Femur (tissue), 1 donor: ENCODE measurements at regions not wholly inside any gene's neighbourhood (a gene's known extent, or its start where the extent isn't known, plus 50 kb on each side); places are given as distances from the start of the nearest gene placed in this dataset.
"Not testable (repeated sequence)": the region's sequence is repeated elsewhere in the genome, so short reads cannot be mapped to it uniquely, and the experiment has no call there.

ENCODE experiments used
- DNase-seq: peaks from one replicate; pipeline ENCODE4 v3.0.0-alpha.2; 2017

DNA sequence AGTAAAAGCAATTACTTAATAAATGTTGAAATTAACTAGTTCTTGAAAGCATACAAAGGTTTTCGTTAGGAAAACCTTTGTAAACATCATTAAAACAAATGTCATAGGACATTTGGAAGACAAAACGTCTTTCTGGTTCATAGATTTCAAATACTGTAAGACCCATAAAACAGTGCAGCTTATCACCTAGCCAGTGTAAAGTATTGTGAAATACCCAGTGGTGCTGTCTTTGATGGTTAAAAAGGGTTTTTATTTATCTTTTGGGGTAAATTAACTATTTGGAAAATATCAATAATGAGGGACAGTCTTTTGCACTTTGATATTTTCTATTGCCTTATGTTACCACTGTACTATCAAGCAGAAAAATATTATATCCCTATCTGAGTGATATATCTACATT lies 120.0 kb upstream of the FAM98A start:
- no peak for DNase-seq

DNA sequence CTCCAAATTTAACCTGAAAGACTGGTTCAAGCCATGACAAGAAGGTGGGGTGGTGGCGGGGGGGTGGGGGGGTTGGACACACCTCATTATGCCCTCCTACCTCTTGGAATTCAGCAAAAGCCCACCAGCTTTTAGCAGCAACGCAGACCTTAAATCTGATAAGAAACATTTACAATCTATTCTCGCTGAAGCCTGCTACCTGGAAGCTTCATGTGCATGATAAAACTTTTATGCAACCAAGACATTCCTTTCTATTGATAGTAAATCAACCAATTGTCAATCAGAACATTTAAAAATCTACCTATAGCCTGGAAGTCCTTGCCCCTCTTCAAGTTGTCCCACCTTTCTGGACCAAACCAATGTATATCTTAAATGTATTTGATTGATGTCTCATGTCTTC lies 113.6 kb upstream of the FAM98A start:
- DNase-seq = no peak

DNA sequence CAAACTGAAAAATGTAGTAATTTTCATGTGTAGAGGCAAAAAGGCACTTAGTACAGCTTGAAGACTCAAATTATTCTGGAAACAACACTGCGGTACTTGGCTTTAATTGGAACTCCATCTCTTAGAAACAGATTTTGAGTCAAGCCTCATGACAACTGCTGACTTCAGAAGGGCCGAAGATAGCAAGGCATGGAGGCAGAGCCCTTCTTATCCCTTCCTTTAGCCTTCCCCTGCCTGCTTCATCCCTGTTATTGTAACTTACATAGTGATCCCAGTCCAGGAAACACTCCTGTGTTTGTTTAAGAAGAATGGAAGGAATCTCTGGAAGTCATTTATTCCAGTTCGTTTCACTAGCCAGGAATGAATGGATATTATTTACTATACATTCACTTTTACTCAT lies 110.9 kb upstream of the FAM98A start:
- no peak for DNase-seq

DNA sequence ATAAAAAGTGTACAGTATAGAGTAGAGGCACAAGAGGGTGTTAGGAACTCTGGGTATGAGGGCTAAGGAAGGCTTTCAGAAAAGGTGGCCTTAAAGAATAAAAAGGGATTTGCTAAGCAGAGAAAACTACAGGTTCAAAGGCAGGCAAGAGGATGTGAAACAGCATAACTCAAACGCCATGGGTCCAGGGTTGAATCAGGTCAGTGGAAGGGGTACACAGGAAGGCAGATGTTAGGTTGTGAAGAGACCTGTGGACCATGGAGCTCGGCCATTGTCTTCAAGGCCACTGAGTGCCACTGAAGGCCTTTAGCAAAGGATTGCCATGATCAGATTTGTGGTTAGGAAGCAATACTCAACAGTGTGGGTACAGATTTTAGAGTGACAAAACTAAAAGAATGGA lies 108.2 kb upstream of the FAM98A start:
- no peak for DNase-seq

DNA sequence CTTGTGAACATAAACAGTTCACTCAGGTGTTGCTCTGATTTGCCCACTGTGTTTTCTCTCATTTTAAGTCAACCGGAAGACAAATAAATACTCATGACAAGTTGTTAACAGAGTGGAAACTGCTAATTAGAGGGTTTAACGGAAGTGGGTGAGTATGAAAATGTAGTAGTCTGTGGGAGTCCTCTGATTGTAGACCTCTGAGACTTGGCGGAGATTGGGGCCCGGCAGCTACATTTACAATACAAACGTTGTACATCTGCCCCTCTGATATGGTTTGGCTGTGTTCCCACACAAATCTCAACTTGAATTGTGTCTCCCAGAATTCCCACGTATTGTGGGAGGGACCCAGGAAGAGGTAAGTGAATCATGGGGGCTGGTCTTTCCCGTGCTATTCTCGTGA lies 107.3 kb upstream of the FAM98A start:
- DNase-seq = no peak

DNA sequence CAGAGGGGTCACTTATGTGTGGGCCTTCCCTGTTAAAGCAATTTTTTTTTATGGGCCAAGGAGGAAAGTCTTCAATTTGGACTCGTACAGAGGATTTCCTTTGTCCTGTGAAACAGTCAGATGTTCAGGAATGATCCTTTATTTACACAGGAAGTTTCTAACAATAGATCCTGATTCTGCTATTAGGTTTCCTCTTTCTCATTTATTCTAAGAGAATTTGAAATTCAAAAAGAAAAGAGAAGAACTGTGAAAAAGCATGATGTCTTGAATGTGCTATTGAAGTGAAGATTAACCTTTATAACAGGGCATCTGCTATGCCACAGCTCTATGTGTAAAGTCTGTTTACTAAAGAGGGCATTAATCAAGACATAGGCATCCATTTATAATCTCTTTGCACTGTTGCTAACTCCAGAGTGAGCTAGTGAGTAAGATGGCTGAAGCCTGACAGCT lies 105.3 kb upstream of the FAM98A start:
- no peak for DNase-seq

DNA sequence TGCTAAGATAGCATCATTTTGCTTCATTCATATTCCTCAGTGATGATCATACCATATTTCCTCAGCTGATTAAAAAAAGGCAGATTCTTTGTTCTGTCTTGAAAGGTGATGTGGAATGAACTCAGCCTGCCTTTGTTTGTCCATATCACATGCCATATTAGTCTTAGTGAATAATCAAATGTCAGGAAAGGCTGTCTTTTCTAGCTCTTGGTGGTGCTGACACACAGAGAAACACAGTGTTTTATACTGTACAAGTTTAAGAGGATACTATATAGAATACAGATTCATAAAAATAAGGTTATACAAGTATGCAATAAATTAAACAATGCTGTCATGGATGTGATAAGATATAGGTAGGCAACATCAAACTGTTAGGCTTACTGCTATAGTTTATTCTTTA lies 97.1 kb upstream of the FAM98A start:
- DNase-seq = no peak

DNA sequence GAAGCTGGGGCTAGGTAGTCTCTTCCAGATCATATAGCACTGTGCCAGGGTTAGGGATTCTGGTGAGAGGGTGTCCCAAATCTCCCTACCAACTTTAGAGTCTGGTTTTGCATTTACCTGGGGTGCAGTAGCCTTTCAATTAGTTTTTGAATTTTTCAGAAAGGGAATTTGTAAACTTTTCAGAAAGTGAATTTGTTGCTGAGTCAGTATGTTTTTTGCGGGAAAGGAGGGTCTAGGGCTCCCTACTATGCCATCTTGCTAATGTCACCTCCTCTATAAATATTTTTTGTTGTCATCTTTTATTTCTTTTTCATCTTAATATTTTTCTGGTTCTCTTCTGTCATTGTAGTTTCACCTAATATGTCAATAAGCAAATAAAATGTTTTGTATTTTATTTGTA lies 95.8 kb upstream of the FAM98A start:
- DNase-seq = no peak

DNA sequence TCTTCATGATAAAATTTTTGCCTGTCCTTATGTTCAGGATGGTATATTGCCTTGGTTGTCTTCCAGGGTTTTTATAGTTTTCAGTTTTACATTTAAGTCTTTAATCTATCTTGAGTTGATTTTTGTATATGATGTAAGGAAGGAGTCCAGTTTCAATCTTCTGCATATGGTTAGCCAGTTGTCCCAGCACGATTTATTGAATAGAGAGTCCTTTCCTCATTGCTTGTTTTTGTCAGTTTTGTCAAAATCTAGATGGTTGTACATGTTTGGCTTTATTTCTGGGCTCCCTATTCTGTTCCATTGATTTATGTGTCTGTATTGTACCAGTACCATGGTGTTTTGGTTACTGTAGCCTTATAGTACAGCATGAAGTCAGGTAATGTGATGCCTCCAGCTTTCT lies 91.6 kb upstream of the FAM98A start:
- DNase-seq = not testable (repeated sequence)

DNA sequence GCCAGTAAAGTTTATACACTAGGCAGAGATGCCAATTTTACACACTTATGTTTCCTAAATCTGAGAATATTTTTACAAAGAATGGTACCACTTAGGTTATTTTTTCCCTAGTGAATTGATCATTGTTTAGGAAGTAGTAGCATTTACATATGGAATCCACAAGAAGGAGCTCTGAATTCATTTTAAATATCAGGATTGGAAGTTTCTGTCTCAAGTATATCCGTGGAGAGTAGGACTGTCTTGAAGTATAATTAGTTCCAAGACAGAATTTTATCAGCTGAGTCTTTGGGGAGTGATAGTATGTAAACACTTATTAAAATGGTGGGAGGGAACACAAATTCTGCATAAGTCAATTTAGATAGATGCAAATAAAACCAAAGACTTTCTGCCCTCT lies 82.3 kb upstream of the FAM98A start:
- no peak for DNase-seq

DNA sequence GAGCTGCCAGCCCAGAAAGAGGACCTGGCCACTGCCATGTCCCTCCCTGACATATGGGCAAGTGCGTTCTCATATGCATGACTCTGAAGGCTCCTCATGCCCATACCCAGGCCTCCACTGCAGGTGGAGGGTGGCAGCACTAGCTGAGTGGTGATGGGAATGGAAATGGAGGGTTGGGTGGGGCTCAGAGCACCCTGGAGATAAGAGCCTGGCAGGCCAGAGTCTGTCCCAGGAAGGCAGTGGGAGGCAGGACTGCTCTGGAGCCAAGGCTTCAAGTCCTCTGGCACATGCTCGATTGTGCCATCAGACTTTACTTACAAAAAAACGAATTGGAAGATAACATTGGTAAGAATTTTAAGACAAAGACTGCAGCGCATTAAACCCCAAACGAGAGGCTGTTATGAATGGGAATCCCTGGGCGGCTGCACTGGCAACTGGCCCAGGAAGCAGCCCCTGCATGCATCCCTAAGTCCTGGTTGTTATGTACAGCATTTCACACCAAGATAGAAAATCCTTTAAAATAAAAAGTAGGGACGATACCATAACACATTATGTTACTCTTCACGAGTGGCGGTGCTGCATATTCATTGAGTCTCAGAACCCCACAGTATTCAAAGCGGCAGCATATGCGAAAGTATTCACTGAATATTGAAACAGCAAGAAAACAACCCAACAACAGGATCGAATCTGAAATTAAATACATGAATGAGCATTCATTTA lies 81.7 kb upstream of the FAM98A start:
- no peak for DNase-seq

DNA sequence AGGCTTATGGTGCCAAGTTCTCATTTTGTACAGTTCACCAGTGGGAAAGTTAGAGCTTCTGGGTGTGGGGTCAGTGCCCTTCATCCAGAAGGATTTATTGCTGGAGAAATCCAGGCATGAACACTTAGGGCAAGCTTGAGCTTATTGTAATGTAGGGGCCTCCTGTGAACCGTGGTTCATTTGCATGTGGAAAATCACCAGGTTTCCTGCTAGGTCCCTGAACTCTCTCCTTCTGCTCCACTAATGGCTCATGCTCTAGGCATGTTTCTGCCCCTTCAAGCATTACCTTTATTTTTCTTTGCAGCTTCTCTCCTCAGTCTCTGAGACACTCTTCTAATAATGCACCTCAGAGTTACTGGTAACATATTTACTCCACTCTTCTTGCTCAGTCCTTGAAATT lies 79.3 kb upstream of the FAM98A start:
- DNase-seq = no peak

DNA sequence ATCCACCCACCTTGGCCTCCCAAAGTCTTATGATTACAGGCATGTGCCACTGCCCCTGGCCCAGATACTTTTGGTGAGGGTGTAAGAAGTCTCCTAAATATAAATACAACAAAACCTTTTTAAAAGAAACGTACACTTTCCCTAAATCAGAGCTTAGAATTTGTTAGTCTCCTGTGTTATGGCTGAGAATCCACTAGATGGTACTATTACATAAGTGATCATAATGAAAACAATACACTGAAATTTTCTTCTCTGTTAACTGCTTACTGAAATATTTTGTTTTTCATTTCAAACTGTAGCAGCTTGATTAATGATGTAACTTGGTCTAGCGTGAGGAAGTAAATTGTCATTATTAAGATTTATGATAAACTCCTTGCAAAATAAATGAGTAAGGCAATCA lies 74.8 kb upstream of the FAM98A start:
- DNase-seq = no peak

DNA sequence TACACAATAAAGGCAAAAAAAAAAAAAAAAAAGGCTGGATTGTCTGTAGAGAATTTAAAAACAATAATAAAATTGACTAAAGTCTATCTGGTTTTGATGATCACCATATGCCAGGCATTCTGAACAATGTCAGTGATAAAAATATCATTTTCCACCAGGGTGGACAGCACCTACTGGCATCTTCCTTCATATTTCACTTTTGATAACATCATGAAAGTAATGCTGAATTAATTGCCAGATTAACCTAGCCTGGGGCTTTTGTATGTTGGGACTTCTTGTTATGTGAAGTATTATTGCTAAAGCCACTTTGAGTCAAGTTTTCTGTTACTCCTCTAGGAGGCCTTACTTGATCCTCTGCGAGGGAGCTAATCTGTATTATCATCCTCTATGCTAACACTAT lies 73.8 kb upstream of the FAM98A start:
- no peak for DNase-seq

DNA sequence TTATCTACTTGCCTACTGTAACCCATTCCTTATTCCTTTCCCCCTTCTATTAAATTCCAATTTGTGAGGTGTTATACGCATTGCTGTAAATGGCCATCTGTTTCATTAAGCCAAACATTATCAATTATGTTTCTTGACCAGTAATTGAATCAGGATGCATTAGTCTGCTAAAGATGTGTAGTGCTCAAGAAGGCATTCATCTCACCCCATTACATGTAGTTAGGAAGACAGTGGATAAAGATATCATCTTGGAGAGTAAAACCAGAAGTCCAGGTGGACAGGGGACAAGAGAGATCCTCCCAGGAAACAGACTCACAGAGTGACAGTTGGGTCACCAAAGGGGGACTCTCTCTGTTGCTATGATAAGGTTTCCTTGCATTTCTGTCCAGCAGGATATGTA lies 73.3 kb upstream of the FAM98A start:
- DNase-seq = no peak

DNA sequence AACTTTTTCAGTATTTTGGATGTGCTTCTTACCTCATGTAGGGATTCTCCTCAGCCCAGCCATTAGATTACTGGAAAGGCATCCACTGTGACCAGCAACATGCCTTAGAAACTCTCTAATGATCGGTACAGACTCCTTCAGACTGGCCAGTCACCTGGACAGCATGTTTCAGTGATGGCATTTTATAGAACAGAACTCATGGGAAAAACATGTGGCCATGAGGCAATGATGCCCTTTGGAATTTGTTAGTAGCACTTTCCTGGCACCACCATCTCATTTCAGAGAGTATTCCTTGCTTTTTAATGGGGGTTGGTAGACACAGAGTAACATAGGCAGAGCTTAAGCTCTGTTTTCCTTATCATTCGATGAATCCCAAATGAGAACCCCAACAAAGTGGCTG lies 72.1 kb upstream of the FAM98A start:
- DNase-seq = no peak

DNA sequence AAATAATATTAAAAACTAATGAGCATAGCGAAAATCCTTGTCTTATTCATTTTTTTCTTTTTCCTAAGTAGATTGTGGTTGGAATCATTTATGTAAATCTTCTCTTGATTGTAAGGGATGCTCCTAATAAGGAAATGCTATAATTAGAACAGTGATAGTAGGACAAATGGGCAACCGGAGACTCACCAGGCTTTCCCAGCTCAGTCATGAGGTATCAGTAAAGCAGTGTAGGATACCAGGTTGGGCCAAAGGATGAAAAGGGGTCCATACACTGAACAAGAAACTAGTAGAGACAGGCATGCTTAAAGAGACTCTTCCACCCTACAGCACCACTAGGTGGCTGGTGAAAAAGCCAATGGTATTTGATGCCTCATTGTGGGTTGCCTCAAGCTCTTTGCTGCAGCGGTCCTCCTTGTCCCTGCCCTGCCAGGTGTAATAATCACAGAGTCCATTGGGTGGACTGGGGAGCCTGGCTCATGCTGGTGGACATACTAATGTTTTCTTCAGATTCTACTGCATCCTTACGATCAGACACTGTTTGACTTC lies 71.4 kb upstream of the FAM98A start:
- no peak for DNase-seq

DNA sequence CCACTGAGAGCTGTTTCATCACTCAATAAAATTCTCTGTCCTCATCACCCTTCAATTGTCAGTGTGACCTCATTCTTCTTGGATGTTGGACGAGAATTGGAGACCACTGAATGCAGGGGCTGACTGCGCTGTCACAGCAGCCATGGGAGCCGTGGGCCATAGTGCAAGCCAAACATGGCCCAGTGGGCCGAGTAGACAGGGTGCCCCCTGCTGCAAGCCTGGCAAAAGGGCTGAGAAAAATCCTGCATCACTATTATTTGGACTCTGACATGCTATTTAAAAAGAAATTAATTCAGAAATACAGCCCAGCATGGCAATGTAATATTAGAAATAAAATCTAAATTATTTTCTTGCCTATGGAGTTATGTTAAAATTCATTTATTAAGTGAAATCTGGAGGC lies 67.8 kb upstream of the FAM98A start:
- DNase-seq = no peak

DNA sequence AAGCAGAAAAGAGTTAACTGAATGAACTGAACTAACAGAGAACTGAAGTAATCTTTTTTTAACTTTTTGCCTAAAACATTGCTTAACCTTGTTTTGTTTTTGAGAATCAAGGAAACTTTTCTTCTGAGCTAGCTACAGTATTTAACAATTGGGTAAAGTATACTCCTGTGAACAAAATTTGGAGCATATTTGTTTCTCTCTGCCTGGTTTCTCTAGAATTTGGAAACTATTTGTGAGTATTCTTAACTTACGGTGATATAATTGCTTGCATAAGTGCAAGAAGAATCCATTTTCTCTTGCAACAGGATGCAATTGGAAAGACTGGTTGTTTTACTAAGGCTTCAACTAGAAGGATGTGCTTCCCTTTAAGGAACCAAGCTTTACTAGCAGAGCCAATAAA lies 65.9 kb upstream of the FAM98A start:
- DNase-seq = no peak

DNA sequence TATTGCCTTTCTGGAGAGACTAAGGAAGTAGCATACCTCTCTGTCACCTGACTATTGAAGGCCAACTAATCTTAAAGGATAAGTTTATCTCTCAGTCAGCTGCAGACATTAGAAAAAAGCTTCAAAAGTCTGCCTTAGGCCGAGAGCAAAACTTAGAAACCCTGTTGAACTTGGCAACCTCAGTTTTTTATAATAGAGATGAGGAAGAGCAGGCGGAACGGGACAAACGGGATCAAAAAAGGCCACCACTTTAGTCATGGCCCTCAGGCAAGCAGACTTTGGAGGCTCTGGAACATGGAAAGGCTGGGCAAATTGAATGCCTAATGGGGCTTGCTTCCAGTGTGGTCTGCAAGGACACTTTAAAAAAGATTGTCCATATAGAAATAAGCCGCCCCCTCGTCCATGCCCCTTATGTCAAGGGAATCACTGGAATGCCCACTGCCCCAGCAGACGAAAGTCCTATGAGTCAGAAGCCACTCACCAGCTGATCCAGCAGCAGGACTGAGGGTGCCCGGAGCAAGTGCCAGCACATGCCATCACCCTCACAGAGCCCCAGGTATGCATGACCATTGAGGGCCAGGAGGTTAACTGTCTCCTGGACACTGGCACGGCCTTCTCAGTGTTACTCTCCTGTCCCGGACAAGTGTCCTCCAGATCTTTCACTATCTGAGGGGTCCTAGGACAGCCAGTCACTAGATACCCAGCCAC lies 61.5 kb upstream of the FAM98A start:
- DNase-seq = no peak

DNA sequence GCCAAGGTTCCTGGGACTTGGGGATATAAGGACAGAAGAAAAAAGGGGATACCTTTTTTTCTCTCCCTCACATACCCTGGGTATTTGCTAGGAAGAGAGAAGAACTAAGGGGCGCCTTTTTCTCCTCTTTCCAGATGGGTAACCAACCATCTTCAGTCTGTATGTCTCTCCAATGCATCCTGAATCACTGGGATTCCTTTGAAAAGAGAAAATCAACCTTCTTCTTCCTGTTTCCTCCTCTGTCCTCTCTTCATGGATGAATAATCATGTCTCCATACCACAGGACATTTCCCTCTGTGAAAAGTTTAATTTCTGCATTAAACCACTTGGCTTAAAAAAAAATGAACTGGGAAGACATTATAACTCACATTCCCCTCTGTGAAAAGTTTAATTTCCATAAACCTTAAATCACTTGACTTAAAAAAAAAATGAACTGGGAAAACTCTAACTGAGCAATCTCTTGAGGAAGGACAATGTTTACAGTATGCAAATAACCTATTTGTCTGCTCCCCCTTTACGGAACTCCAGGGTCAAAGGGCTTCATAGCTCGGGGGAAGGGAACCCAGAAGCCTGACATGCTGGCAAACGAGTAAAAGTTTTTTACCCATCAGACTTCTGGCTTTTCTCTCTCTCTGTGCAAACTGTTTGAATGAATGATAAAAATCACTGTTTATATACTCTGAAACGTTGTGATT lies 56.7 kb upstream of the FAM98A start:
- no peak for DNase-seq

DNA sequence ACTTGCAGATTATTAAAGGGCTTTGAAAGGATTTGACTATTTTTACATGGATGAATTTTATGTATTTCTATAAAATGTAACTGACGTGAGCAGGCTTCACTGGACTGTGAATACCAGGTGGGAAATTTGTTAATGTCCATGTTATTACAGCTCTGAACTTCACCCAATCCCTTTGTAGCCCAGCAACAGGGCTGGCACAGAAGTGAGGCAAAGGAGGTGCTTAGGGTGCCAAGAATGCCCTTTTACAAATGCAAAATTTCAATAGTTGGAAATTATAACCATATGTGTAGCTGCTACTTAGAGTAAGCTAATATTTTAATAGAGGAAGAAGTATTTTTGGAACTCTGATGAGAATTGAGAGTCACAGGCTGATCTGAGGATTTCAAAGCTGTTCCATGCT lies 53.7 kb upstream of the FAM98A start:
- no peak for DNase-seq

DNA sequence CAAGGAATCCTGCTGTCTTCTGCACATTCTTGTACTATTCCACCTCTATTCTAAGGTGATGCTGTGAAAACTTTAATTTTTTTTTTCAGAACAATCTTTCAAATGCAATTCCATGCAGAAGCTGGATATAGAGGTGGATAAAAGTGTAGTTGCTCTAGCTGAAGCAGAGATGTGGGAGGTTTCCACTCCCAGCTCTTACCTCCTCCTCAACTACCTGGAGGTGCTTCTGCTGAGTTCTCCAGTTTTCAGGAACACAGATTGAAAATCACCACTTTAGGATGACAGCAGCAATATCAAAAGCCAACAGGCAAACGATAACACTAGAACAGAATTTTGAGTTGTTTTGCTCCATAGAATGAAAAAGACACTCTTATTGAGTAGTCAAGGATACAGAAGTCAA lies 51.1 kb upstream of the FAM98A start:
- DNase-seq = no peak
